Hepatocyte (in vitro differentiated cells): ENCODE measurements at regions not wholly inside any gene's neighbourhood (a gene's known extent, or its start where the extent isn't known, plus 50 kb on each side); places are given as distances from the start of the nearest gene placed in this dataset.

ENCODE experiments used
- EZH2 ChIP-seq: fragments of 200-600 bp; sonication (generic); IDR thresholded peaks from 2 replicates; pipeline ENCODE4 v1.6.1; 2016; ENCODE audit warnings: antibody characterized with exemption, mild to moderate bottlenecking, borderline replicate concordance
- TF ChIP-seq, protein P1 (sequence below): fragments of 200-600 bp; sonication (generic); IDR thresholded peaks from 2 replicates; pipeline ENCODE4 v1.5.1; 2016; ENCODE audit warnings: antibody characterized with exemption, mild to moderate bottlenecking; ENCODE audit not compliant: poor library complexity

- TF ChIP-seq EZH2: no peak
- TF ChIP-seq, protein P1, sequence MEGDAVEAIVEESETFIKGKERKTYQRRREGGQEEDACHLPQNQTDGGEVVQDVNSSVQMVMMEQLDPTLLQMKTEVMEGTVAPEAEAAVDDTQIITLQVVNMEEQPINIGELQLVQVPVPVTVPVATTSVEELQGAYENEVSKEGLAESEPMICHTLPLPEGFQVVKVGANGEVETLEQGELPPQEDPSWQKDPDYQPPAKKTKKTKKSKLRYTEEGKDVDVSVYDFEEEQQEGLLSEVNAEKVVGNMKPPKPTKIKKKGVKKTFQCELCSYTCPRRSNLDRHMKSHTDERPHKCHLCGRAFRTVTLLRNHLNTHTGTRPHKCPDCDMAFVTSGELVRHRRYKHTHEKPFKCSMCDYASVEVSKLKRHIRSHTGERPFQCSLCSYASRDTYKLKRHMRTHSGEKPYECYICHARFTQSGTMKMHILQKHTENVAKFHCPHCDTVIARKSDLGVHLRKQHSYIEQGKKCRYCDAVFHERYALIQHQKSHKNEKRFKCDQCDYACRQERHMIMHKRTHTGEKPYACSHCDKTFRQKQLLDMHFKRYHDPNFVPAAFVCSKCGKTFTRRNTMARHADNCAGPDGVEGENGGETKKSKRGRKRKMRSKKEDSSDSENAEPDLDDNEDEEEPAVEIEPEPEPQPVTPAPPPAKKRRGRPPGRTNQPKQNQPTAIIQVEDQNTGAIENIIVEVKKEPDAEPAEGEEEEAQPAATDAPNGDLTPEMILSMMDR: no peak
Observed at GRCh38 chr7:81616951-81617350, 152.9 kb downstream of the HGF start.
